DND-41 (cell line): ENCODE measurements at regions not wholly inside any gene's neighbourhood (a gene's known extent, or its start where the extent isn't known, plus 50 kb on each side); places are given as distances from the start of the nearest gene placed in this dataset.

Experiments
- ATAC-seq: fragments of 200-7000 bp; cut with Tn5 transposase; 3 replicates; pipeline ENCODE4 v1.9.1; 2021; ENCODE audit warnings: low read depth; ENCODE audit not compliant: insufficient read depth
- DNase-seq: peaks from one replicate; pipeline ENCODE4 v3.0.0-alpha.2; 2020
- H2AFZ ChIP-seq: 2 replicates; pipeline ENCODE4 v1.6.0; 2012; ENCODE audit warnings: low read depth, low read length
- H3K27ac ChIP-seq: 2 replicates; pipeline ENCODE4 v1.5.1; 2012; ENCODE audit warnings: low read length, inconsistent platforms
- H3K27me3 ChIP-seq: fragments of 200-600 bp; sonication (generic); 2 replicates; pipeline ENCODE4 v1.6.0; 2012; ENCODE audit warnings: low read length, mild to moderate bottlenecking, inconsistent platforms; ENCODE audit not compliant: insufficient read depth, poor library complexity
- H3K36me3 ChIP-seq: 2 replicates; pipeline ENCODE4 v1.5.1; 2012; ENCODE audit warnings: low read length, inconsistent platforms; ENCODE audit not compliant: insufficient read depth
- H3K4me1 ChIP-seq: 2 replicates; pipeline ENCODE4 v1.5.1; 2012; ENCODE audit warnings: mild to moderate bottlenecking, low read length; ENCODE audit not compliant: insufficient read depth
- H3K4me2 ChIP-seq: 2 replicates; pipeline ENCODE4 v1.6.0; 2012; ENCODE audit warnings: mild to moderate bottlenecking, moderate library complexity, low read length, inconsistent platforms; ENCODE audit not compliant: insufficient read depth
- H3K4me3 ChIP-seq, 2 experiments: fragments of 200-600 bp in 1 of 2; shearing (Covaris generic) in 1 of 2; 2 replicates each; pipeline ENCODE4 v1.5.1; 2012 to 2016; ENCODE audit warnings: inconsistent platforms in 2 of 2, low read length in 2 of 2, mild to moderate bottlenecking in 2 of 2, low read depth in 1 of 2, moderate library complexity in 1 of 2
- H3K79me2 ChIP-seq: 2 replicates; pipeline ENCODE4 v1.6.0; 2012; ENCODE audit warnings: low read length, inconsistent platforms; ENCODE audit not compliant: insufficient read depth
- H3K9ac ChIP-seq: 2 replicates; pipeline ENCODE4 v1.6.0; 2012; ENCODE audit warnings: low read depth, mild to moderate bottlenecking, inconsistent platforms, low read length, moderate library complexity
- H3K9me3 ChIP-seq: 2 replicates; pipeline ENCODE4 v1.5.1; 2012; ENCODE audit warnings: low read length, moderate library complexity, mild to moderate bottlenecking, inconsistent platforms; ENCODE audit not compliant: insufficient read depth, severe bottlenecking
- H4K20me1 ChIP-seq: 2 replicates; pipeline ENCODE4 v1.6.0; 2012; ENCODE audit warnings: low read length; ENCODE audit not compliant: insufficient read depth
- CTCF ChIP-seq: IDR thresholded peaks from 2 replicates; pipeline ENCODE4 v1.5.1; 2012; ENCODE audit warnings: borderline replicate concordance, low read length, moderate library complexity, mild to moderate bottlenecking; ENCODE audit not compliant: poor library complexity, severe bottlenecking; ENCODE audit errors: extremely low read depth
- EZH2 ChIP-seq: IDR thresholded peaks from 3 replicates; pipeline ENCODE4 v1.6.1; 2012; ENCODE audit warnings: borderline replicate concordance, low read depth, mild to moderate bottlenecking, moderate library complexity, low read length, inconsistent platforms; ENCODE audit not compliant: severe bottlenecking

- Histone ChIP-seq H3K27me3 (no peaks in the 10 kb centered on the region), H3K27ac (no peak overlapping the region), H4K20me1 (no peaks in the 10 kb centered on the region), H3K9me3 (no peaks in the 10 kb centered on the region), H2AFZ (no peak overlapping the region), H3K79me2 (no peaks in the 10 kb centered on the region), H3K9ac (no peak overlapping the region), H3K4me1 (no peaks in the 10 kb centered on the region), H3K4me3 (no peak overlapping the region), H3K36me3 (no peaks in the 10 kb centered on the region), H3K4me2 (no peak overlapping the region)
- ATAC-seq (no peak), DNase-seq (no peak)
- TF ChIP-seq EZH2 (no peak), CTCF (no peak)
Observed at GRCh38 chr2:18171191-18172139, 293.0 kb downstream of the KCNS3 start.

- no peak overlapping the region for H3K9ac ChIP-seq
- H3K9me3 ChIP-seq, result no peaks in the 10 kb centered on the region
- no peaks in the 10 kb centered on the region for H3K27me3 ChIP-seq
- H3K27ac ChIP-seq, result no peak overlapping the region
- no peaks in the 10 kb centered on the region for H3K36me3 ChIP-seq
- H3K4me3 ChIP-seq, result no peak overlapping the region
- no peaks in the 10 kb centered on the region for H3K4me1 ChIP-seq
- DNase-seq (no peak), ATAC-seq (no peak)
- H2AFZ ChIP-seq, result no peak overlapping the region
- no peaks in the 10 kb centered on the region for H3K79me2 ChIP-seq
- TF ChIP-seq CTCF (no peak), EZH2 (no peak)
- H4K20me1 ChIP-seq, result no peaks in the 10 kb centered on the region
- no peak overlapping the region for H3K4me2 ChIP-seq
Observed at GRCh38 chr2:18170642-18171041, 292.2 kb downstream of the KCNS3 start.

GRCh38 chr2:18169893-18170175, 291.4 kb downstream of the KCNS3 start:
- no peak overlapping the region for H3K4me2 ChIP-seq

More at GRCh38 chr2:18169893-18170175, 291.4 kb downstream of the KCNS3 start:
- H3K4me3 ChIP-seq, result no peak overlapping the region
- no peaks in the 10 kb centered on the region for H4K20me1 ChIP-seq
- H3K27me3 ChIP-seq, result no peaks in the 10 kb centered on the region
- H3K27ac ChIP-seq, result no peak overlapping the region
- ATAC-seq, result no peak
- DNase-seq, result no peak
- H3K36me3 ChIP-seq, result no peaks in the 10 kb centered on the region
- no peak overlapping the region for H3K9ac ChIP-seq
- no peaks in the 10 kb centered on the region for H3K79me2 ChIP-seq
- no peak overlapping the region for H2AFZ ChIP-seq
- H3K9me3 ChIP-seq, result no peaks in the 10 kb centered on the region
- TF ChIP-seq EZH2 (no peak), CTCF (no peak)
- H3K4me1 ChIP-seq, result no peaks in the 10 kb centered on the region
